Omental fat pad (tissue), 3 donors: ENCODE measurements at regions not wholly inside any gene's neighbourhood (a gene's known extent, or its start where the extent isn't known, plus 50 kb on each side); places are given as distances from the start of the nearest gene placed in this dataset.

Source experiments
- ATAC-seq: fragments of 150-250 bp; one replicate; pipeline ENCODE4 v1.9.1; 2016; ENCODE audit warnings: mild to moderate bottlenecking, moderate library complexity; ENCODE audit not compliant: low FRiP score
- DNase-seq: peaks from one replicate; pipeline ENCODE4 v3.0.0-alpha.2; 2019; ENCODE audit warnings: low spot score
- TF ChIP-seq, protein P1 (sequence below), 3 donors: fragments of 450-650 bp; IDR thresholded peaks; one replicate each; pipeline ENCODE4 v1.5.1; 2016 to 2017; ENCODE audit warnings: antibody characterized with exemption in 3 of 3, mild to moderate bottlenecking in 3 of 3, moderate library complexity in 2 of 3

DNA sequence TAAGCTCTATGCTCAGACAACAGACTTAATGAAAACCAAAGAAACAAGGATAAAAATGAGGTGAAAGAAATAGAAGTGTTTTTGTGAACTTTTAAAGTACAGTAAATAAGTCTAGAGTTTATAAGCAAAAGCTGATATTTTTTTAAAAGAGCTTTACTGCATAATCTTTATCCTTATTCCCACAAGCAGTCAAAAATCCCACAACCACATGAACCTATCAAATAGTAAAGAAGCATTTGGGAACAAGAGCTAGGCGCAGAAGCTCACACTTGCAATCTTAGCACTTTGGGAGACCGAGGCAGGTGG lies 103.8 kb upstream of the TJP1 start:
- ATAC-seq (no peak), DNase-seq (no peak)
- TF ChIP-seq, protein P1, sequence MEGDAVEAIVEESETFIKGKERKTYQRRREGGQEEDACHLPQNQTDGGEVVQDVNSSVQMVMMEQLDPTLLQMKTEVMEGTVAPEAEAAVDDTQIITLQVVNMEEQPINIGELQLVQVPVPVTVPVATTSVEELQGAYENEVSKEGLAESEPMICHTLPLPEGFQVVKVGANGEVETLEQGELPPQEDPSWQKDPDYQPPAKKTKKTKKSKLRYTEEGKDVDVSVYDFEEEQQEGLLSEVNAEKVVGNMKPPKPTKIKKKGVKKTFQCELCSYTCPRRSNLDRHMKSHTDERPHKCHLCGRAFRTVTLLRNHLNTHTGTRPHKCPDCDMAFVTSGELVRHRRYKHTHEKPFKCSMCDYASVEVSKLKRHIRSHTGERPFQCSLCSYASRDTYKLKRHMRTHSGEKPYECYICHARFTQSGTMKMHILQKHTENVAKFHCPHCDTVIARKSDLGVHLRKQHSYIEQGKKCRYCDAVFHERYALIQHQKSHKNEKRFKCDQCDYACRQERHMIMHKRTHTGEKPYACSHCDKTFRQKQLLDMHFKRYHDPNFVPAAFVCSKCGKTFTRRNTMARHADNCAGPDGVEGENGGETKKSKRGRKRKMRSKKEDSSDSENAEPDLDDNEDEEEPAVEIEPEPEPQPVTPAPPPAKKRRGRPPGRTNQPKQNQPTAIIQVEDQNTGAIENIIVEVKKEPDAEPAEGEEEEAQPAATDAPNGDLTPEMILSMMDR (IDR thresholded peaks at IDR 0.05): no peak

DNA sequence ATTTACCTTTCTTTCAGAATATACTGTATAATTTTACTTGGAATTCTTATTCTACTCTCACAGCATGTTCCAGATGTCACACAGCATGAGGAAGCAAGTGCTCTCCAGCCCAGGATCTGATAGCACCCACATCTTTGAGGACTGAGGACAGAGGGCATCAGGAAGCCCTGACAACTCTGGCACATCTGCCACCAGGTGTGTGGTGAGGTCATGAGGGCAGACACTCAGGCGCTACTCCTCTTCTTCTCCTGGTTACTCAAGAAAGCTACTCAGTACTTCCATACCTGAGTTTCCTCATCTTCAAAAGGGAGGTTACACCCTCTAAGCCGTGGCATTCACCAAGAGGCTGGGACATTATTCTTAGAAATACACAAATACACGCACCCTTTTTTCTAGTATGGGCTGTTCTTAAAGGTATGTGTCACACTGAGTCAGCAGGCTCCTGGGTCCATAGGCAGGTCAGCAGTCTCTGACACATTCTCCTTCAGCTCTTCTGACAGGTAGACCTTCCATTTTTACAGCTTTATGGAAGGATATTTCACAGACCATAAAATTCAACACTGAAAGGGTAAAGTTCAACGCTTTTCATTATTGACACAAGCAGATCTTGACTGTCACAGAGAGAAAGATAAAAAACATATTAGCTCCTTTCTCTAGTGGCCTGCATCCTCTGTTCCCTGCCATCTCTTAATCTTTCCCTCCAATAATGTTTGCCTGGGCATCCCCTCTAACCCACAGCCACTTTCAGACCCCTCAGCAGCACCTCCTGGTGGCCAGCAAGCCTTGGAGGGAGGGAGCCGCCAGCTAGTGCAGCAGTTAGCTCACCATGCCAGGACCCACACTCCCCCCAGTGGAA lies 103.2 kb upstream of the TJP1 start:
- no peak for DNase-seq
- ATAC-seq: peak; percentile 36
- TF ChIP-seq, protein P1 (IDR thresholded peaks at IDR 0.05): no peak

DNA sequence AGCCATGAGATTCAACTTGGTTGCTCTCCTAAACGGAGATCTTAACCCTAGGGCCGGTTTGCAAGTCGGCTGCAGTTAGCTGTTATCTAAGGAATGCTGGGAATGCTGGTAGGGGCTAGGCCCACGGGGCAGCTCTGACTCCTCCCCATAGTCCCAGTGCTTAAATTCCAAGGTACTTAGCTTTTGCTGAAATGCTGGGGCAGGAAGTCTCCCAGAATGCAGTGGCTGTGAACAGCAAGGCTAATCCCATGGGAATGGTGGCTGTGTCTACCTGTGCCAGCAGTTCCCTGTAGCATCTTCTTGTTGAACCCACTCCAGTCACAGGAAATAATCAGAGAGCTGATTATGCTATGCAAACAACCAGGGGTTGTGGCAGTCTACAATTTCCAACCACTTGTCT lies 102.5 kb upstream of the TJP1 start:
- ATAC-seq: no peak
- TF ChIP-seq, protein P1 (IDR thresholded peaks at IDR 0.05): no peak
- no peak for DNase-seq

GRCh38 chr15:29922191-29922590 lies 99.9 kb upstream of the TJP1 start:
- DNase-seq: no peak
- ATAC-seq: no peak
- TF ChIP-seq, protein P1 (IDR thresholded peaks at IDR 0.05): no peak

DNA sequence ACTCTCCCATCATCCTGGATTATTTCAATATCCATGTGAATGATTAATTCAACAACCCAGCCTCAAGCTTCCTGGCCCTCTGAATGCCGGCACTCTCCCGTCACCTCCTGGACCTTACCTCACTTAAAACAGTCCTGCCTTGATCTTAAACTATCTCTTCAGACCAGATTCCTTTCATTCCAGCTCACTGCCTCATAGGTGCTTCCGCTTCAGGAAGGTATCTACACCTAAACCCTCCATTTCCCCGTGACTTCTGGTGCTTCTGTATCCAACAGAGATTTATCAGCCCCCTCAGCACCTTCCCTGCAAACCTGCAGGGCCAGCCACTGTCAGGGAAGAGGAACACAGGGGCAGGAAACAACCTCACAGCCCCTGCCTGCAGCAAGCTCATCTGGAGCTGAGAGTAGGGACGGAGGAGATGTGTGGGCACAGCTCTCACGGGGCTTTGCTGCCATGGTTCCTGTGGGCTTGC lies 98.9 kb upstream of the TJP1 start:
- TF ChIP-seq, protein P1 (IDR thresholded peaks at IDR 0.05): no peak
- DNase-seq: no peak
- peak; percentile 81 for ATAC-seq

- peak; percentile 66 for ATAC-seq
- TF ChIP-seq, protein P1 (IDR thresholded peaks at IDR 0.05): no peak
- DNase-seq: no peak
Measured at GRCh38 chr15:29920515-29920914, 98.2 kb upstream of the TJP1 start.

DNA sequence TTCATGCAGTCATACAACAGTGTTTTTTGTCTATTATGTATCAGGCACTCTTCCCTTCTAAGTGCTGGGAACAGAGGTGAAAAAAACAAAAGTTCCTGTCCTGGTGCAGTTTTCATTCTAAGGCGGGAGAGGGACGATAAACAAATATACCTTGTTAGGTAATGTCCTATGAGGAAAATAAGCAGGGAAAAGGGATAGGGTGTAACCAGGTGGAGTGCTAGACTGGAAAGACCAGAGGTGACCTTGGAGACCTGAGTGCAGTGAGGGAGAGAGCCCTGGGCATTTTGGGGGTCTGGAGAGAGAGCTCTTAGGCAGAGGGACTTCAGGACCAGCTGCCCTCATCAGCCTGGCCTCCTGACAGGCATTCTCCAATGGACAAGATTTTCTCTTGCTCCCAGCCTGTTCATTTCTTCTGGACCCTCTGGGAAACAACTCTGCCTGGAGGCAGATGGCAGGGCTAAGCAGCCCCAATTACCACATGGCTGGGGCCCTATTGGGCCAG lies 97.2 kb upstream of the TJP1 start:
- DNase-seq (no peak), ATAC-seq (no peak)
- TF ChIP-seq, protein P1 (IDR thresholded peaks at IDR 0.05): no peak
